ENCODE measurements at regions not wholly inside any gene's neighbourhood (a gene's known extent, or its start where the extent isn't known, plus 50 kb on each side); places are given as distances from the start of the nearest gene placed in this dataset.

- 76 to 78% methylated on average over 10 of the region's 10 CpGs for WGBS, 2 donors
- Histone ChIP-seq H3K36me3 (ENCODE audit: control insufficient read depth in 1 of 2, insufficient read depth in 2 of 2, low read length in 1 of 2) (no peaks in the 10 kb centered on the region), H3K27ac (ENCODE audit: low read depth in 1 of 2, low read length in 2 of 2) (no peak overlapping the region), H3K4me1 (ENCODE audit: control insufficient read depth in 1 of 2, insufficient read depth in 2 of 2, low read length in 2 of 2) (no peaks in the 10 kb centered on the region), H3K4me3 (ENCODE audit: low read length in 2 of 2) (no peak overlapping the region), H3K9me3 (ENCODE audit: control insufficient read depth, low read length) (peaks cover 5% of the 10 kb centered on the region), H3K27me3 (ENCODE audit: control insufficient read depth in 1 of 2, insufficient read depth in 2 of 2, low read length in 1 of 2) (no peaks in the 10 kb centered on the region)
- intact Hi-C loops (cut with DNase I), result no loop called here
- ATAC-seq (ENCODE audit: low FRiP score) (no peak), DNase-seq (peak in 1 of 2 donors; percentile 20)
These were observed 61.5 kb upstream of the LHX1 start for GRCh38 chr17:36875698-36876293.

- intact Hi-C loops (cut with DNase I), result no loop called here
- H3K9me3 ChIP-seq (ENCODE audit: control insufficient read depth, low read length), result peaks cover 9% of the 10 kb centered on the region
- no peak overlapping the region for H3K27ac ChIP-seq (ENCODE audit: low read depth in 1 of 2, low read length in 2 of 2)
- no peaks in the 10 kb centered on the region for H3K27me3 ChIP-seq (ENCODE audit: control insufficient read depth in 1 of 2, insufficient read depth in 2 of 2, low read length in 1 of 2)
- ATAC-seq (ENCODE audit: low FRiP score) (no peak), DNase-seq (peak in 1 of 2 donors; percentile 46)
- no peaks in the 10 kb centered on the region for H3K4me1 ChIP-seq (ENCODE audit: control insufficient read depth in 1 of 2, insufficient read depth in 2 of 2, low read length in 2 of 2)
- H3K36me3 ChIP-seq (ENCODE audit: control insufficient read depth in 1 of 2, insufficient read depth in 2 of 2, low read length in 1 of 2), result no peaks in the 10 kb centered on the region
- H3K4me3 ChIP-seq (ENCODE audit: low read length in 2 of 2), result no peak overlapping the region
- 61 to 68% methylated on average over 4 of the region's 4 CpGs for WGBS, 2 donors
These were observed 60.3 kb upstream of the LHX1 start for GRCh38 chr17:36876966-36877365.

GRCh38 chr17:36877771-36878170, 59.5 kb upstream of the LHX1 start:
- 68 to 73% methylated on average over 4 of the region's 4 CpGs for whole genome bisulfite sequencing, 2 donors
- intact Hi-C loops (cut with DNase I), result no loop called here
- Histone ChIP-seq H3K4me1 (ENCODE audit: control insufficient read depth in 1 of 2, insufficient read depth in 2 of 2, low read length in 2 of 2) (no peaks in the 10 kb centered on the region), H3K9me3 (ENCODE audit: control insufficient read depth, low read length) (peaks cover 6% of the 10 kb centered on the region), H3K4me3 (ENCODE audit: low read length in 2 of 2) (no peak overlapping the region), H3K36me3 (ENCODE audit: control insufficient read depth in 1 of 2, insufficient read depth in 2 of 2, low read length in 1 of 2) (no peaks in the 10 kb centered on the region), H3K27me3 (ENCODE audit: control insufficient read depth in 1 of 2, insufficient read depth in 2 of 2, low read length in 1 of 2) (no peaks in the 10 kb centered on the region), H3K27ac (ENCODE audit: low read depth in 1 of 2, low read length in 2 of 2) (no peak overlapping the region)
- DNase-seq (peak in 1 of 2 donors; percentile 24), ATAC-seq (ENCODE audit: low FRiP score) (no peak)

- Histone ChIP-seq H3K36me3 (ENCODE audit: control insufficient read depth in 1 of 2, insufficient read depth in 2 of 2, low read length in 1 of 2) (no peaks in the 10 kb centered on the region), H3K27ac (ENCODE audit: low read depth in 1 of 2, low read length in 2 of 2) (no peak overlapping the region), H3K9me3 (ENCODE audit: control insufficient read depth, low read length) (peaks cover 6% of the 10 kb centered on the region), H3K27me3 (ENCODE audit: control insufficient read depth in 1 of 2, insufficient read depth in 2 of 2, low read length in 1 of 2) (no peaks in the 10 kb centered on the region), H3K4me1 (ENCODE audit: control insufficient read depth in 1 of 2, insufficient read depth in 2 of 2, low read length in 2 of 2) (no peaks in the 10 kb centered on the region), H3K4me3 (ENCODE audit: low read length in 2 of 2) (no peak overlapping the region)
- 74 to 87% methylated on average over 4 of the region's 4 CpGs for WGBS, 2 donors
- no peak for ATAC-seq (ENCODE audit: low FRiP score)
- intact Hi-C loops (cut with DNase I), result no loop called here
- DNase-seq, result peak in 1 of 2 donors; percentile 40
These were observed 59.1 kb upstream of the LHX1 start for GRCh38 chr17:36878216-36878615.

GRCh38 chr17:36879027-36879426, 58.2 kb upstream of the LHX1 start:
- DNase-seq (no peak), ATAC-seq (ENCODE audit: low FRiP score) (no peak)
- Histone ChIP-seq H3K27ac (ENCODE audit: low read depth in 1 of 2, low read length in 2 of 2) (no peak overlapping the region), H3K4me3 (ENCODE audit: low read length in 2 of 2) (no peak overlapping the region), H3K4me1 (ENCODE audit: control insufficient read depth in 1 of 2, insufficient read depth in 2 of 2, low read length in 2 of 2) (no peaks in the 10 kb centered on the region), H3K27me3 (ENCODE audit: control insufficient read depth in 1 of 2, insufficient read depth in 2 of 2, low read length in 1 of 2) (no peaks in the 10 kb centered on the region), H3K36me3 (ENCODE audit: control insufficient read depth in 1 of 2, insufficient read depth in 2 of 2, low read length in 1 of 2) (no peaks in the 10 kb centered on the region), H3K9me3 (ENCODE audit: control insufficient read depth, low read length) (peaks cover 6% of the 10 kb centered on the region)
- intact Hi-C loops (cut with DNase I), result no loop called here
- WGBS, 2 donors, result 78 to 84% methylated on average over 4 of the region's 4 CpGs

- Histone ChIP-seq H3K27me3 (ENCODE audit: control insufficient read depth in 1 of 2, insufficient read depth in 2 of 2, low read length in 1 of 2) (no peaks in the 10 kb centered on the region), H3K9me3 (ENCODE audit: control insufficient read depth, low read length) (peaks cover 6% of the 10 kb centered on the region), H3K4me3 (ENCODE audit: low read length in 2 of 2) (no peak overlapping the region), H3K27ac (ENCODE audit: low read depth in 1 of 2, low read length in 2 of 2) (no peak overlapping the region), H3K4me1 (ENCODE audit: control insufficient read depth in 1 of 2, insufficient read depth in 2 of 2, low read length in 2 of 2) (no peaks in the 10 kb centered on the region), H3K36me3 (ENCODE audit: control insufficient read depth in 1 of 2, insufficient read depth in 2 of 2, low read length in 1 of 2) (no peaks in the 10 kb centered on the region)
- DNase-seq (no peak), ATAC-seq (ENCODE audit: low FRiP score) (no peak)
- 52 to 64% methylated on average over 14 of the region's 14 CpGs for WGBS, 2 donors
- intact Hi-C loops (cut with DNase I), result no loop called here
These were observed 57.6 kb upstream of the LHX1 start for GRCh38 chr17:36879624-36880131.

- Histone ChIP-seq H3K27ac (ENCODE audit: low read depth in 1 of 2, low read length in 2 of 2) (no peak overlapping the region), H3K27me3 (ENCODE audit: control insufficient read depth in 1 of 2, insufficient read depth in 2 of 2, low read length in 1 of 2) (no peaks in the 10 kb centered on the region), H3K4me1 (ENCODE audit: control insufficient read depth in 1 of 2, insufficient read depth in 2 of 2, low read length in 2 of 2) (no peaks in the 10 kb centered on the region), H3K4me3 (ENCODE audit: low read length in 2 of 2) (no peak overlapping the region), H3K36me3 (ENCODE audit: control insufficient read depth in 1 of 2, insufficient read depth in 2 of 2, low read length in 1 of 2) (no peaks in the 10 kb centered on the region), H3K9me3 (ENCODE audit: control insufficient read depth, low read length) (peaks cover 6% of the 10 kb centered on the region)
- DNase-seq (no peak), ATAC-seq (ENCODE audit: low FRiP score) (no peak)
- intact Hi-C loops (cut with DNase I), result no loop called here
- 79 to 81% methylated on average over 6 of the region's 6 CpGs for WGBS, 2 donors
These were observed 56.9 kb upstream of the LHX1 start for GRCh38 chr17:36880268-36880905.

- H3K9me3 ChIP-seq (ENCODE audit: control insufficient read depth, low read length), result peaks cover 6% of the 10 kb centered on the region
- H3K27ac ChIP-seq (ENCODE audit: low read depth in 1 of 2, low read length in 2 of 2), result no peak overlapping the region
- no peaks in the 10 kb centered on the region for H3K36me3 ChIP-seq (ENCODE audit: control insufficient read depth in 1 of 2, insufficient read depth in 2 of 2, low read length in 1 of 2)
- ATAC-seq (ENCODE audit: low FRiP score) (no peak), DNase-seq (no peak)
- no peaks in the 10 kb centered on the region for H3K27me3 ChIP-seq (ENCODE audit: control insufficient read depth in 1 of 2, insufficient read depth in 2 of 2, low read length in 1 of 2)
- intact Hi-C loops (cut with DNase I), result no loop called here
- no peak overlapping the region for H3K4me3 ChIP-seq (ENCODE audit: low read length in 2 of 2)
- no peaks in the 10 kb centered on the region for H3K4me1 ChIP-seq (ENCODE audit: control insufficient read depth in 1 of 2, insufficient read depth in 2 of 2, low read length in 2 of 2)
These were observed 56.0 kb upstream of the LHX1 start for GRCh38 chr17:36881323-36881722.

- Histone ChIP-seq H3K9me3 (ENCODE audit: control insufficient read depth, low read length) (peaks cover 4% of the 10 kb centered on the region), H3K27ac (ENCODE audit: low read depth in 1 of 2, low read length in 2 of 2) (no peak overlapping the region), H3K27me3 (ENCODE audit: control insufficient read depth in 1 of 2, insufficient read depth in 2 of 2, low read length in 1 of 2) (no peaks in the 10 kb centered on the region), H3K4me1 (ENCODE audit: control insufficient read depth in 1 of 2, insufficient read depth in 2 of 2, low read length in 2 of 2) (no peaks in the 10 kb centered on the region), H3K36me3 (ENCODE audit: control insufficient read depth in 1 of 2, insufficient read depth in 2 of 2, low read length in 1 of 2) (no peaks in the 10 kb centered on the region), H3K4me3 (ENCODE audit: low read length in 2 of 2) (no peak overlapping the region)
- intact Hi-C loops (cut with DNase I), result no loop called here
- no peak for DNase-seq
- ATAC-seq (ENCODE audit: low FRiP score), result no peak
- WGBS, 2 donors, result 9 to 12% methylated on average over 25 to 27 of the region's 27 CpGs
These were observed 52.7 kb upstream of the LHX1 start for GRCh38 chr17:36884495-36885152.
